OCI-LY1 (cell line): ENCODE measurements at regions not wholly inside any gene's neighbourhood (a gene's known extent, or its start where the extent isn't known, plus 50 kb on each side); places are given as distances from the start of the nearest gene placed in this dataset.

ENCODE experiments used
- EZH2 ChIP-seq: fragments of 200-600 bp; sonication (generic), shearing (Covaris generic); IDR thresholded peaks from 2 replicates; pipeline ENCODE4 v1.8.0; 2017; ENCODE audit warnings: borderline replicate concordance, mixed run types, mild to moderate bottlenecking, antibody characterized with exemption, low read length, moderate library complexity, mixed read lengths
- TF ChIP-seq, protein P1 (sequence below): fragments of 200-600 bp; sonication (generic), shearing (Covaris generic); IDR thresholded peaks from 2 replicates; pipeline ENCODE4 v1.5.1; 2017; ENCODE audit warnings: mild to moderate bottlenecking, antibody characterized with exemption, low read length, moderate library complexity, mixed read lengths

DNA sequence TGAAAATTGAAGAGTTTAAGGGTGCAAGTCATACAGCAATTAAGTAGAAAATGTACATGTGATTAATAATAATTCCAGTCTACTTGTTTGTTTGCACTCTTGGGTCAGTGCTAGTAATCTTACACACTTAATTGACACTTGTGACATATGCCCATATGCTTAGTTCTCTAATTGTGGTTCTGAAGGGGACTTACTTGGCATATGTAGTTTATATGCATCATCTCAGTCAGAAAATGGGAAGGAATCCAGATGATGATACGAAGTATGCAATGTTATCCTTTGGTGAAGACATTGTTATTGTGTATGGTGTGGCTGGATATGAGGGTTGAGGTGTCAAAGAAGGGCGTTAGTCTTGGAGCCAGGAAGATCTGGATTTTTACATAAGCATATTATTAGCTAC lies 193.5 kb upstream of the HDAC9 start:
- TF ChIP-seq, protein P1, sequence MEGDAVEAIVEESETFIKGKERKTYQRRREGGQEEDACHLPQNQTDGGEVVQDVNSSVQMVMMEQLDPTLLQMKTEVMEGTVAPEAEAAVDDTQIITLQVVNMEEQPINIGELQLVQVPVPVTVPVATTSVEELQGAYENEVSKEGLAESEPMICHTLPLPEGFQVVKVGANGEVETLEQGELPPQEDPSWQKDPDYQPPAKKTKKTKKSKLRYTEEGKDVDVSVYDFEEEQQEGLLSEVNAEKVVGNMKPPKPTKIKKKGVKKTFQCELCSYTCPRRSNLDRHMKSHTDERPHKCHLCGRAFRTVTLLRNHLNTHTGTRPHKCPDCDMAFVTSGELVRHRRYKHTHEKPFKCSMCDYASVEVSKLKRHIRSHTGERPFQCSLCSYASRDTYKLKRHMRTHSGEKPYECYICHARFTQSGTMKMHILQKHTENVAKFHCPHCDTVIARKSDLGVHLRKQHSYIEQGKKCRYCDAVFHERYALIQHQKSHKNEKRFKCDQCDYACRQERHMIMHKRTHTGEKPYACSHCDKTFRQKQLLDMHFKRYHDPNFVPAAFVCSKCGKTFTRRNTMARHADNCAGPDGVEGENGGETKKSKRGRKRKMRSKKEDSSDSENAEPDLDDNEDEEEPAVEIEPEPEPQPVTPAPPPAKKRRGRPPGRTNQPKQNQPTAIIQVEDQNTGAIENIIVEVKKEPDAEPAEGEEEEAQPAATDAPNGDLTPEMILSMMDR: no peak
- TF ChIP-seq EZH2: no peak
